ENCODE measurements at regions not wholly inside any gene's neighbourhood (a gene's known extent, or its start where the extent isn't known, plus 50 kb on each side); places are given as distances from the start of the nearest gene placed in this dataset.

GRCh38 chr2:187266147-187266546, 181.9 kb downstream of the CALCRL start:
- TF ChIP-seq POLR2A (IDR thresholded peaks at IDR 0.05; ENCODE audit: low read depth, low read length) (no peak), CEBPB (IDR thresholded peaks at IDR 0.05; ENCODE audit: low read depth, low read length) (no peak), RAD21 (IDR thresholded peaks at IDR 0.05; ENCODE audit: low read length) (no peak), RFX5 (IDR thresholded peaks at IDR 0.05; ENCODE audit: low read depth, low read length) (no peak), USF2 (IDR thresholded peaks at IDR 0.05; ENCODE audit: low read depth, low read length) (no peak), FOS (IDR thresholded peaks at IDR 0.05; ENCODE audit: low read depth, low read length) (no peak), MAFK (IDR thresholded peaks at IDR 0.05; ENCODE audit: low read depth, low read length) (no peak), SMC3 (IDR thresholded peaks at IDR 0.05; ENCODE audit: low read depth, low read length) (no peak), BHLHE40 (IDR thresholded peaks at IDR 0.05; ENCODE audit: low read depth, low read length) (no peak), NFE2L2 (IDR thresholded peaks at IDR 0.05; ENCODE audit: low read depth, low read length) (no peak)
- TF ChIP-seq, protein P1, sequence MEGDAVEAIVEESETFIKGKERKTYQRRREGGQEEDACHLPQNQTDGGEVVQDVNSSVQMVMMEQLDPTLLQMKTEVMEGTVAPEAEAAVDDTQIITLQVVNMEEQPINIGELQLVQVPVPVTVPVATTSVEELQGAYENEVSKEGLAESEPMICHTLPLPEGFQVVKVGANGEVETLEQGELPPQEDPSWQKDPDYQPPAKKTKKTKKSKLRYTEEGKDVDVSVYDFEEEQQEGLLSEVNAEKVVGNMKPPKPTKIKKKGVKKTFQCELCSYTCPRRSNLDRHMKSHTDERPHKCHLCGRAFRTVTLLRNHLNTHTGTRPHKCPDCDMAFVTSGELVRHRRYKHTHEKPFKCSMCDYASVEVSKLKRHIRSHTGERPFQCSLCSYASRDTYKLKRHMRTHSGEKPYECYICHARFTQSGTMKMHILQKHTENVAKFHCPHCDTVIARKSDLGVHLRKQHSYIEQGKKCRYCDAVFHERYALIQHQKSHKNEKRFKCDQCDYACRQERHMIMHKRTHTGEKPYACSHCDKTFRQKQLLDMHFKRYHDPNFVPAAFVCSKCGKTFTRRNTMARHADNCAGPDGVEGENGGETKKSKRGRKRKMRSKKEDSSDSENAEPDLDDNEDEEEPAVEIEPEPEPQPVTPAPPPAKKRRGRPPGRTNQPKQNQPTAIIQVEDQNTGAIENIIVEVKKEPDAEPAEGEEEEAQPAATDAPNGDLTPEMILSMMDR (conservative IDR thresholded peaks at IDR 0.05; ENCODE audit: low read depth, low read length) = no peak
